ENCODE measurements at regions not wholly inside any gene's neighbourhood (a gene's known extent, or its start where the extent isn't known, plus 50 kb on each side); places are given as distances from the start of the nearest gene placed in this dataset.

DNA sequence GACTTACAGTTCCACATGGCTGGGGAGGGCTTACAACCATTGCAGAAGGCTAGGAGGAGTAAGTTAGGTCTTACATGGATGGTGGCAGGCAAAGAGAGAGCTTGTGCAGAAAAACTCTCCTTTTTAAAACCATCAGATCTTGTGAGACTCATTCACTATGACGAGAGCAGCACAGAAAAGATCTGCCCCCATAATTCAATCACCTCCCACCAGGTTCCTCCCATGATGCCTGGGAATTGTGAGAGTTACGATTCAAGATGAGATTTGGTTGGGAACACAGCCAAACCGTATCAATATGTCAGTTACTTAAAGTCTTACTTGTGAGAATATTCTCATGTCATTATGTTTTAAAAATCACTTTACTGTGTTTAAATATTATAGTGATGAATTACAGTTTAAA is 481.9 kb downstream of the ARL4A start:
- no peak for DNase-seq (ENCODE audit: low read depth in 3 of 3, low spot score in 2 of 3)

DNA sequence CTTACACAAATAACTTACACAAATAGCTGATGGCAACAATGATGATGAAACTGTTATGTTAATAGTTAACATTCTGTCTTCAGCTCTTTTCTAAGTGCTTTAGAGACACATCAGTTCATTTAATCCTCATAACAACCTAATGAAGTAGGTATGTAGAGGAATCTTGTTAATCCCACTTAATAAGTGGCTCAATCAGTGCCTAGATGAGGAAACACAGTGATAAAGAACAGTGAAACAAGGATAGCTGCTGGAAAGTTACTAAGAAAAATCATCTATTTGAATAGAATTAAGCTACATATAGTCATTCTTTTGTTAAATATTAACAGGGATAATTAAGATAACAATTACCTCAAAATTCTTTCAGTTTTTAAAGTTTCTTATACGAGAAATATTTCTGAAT is 487.6 kb downstream of the ARL4A start:
- DNase-seq (ENCODE audit: low read depth in 3 of 3, low spot score in 2 of 3), result no peak

DNA sequence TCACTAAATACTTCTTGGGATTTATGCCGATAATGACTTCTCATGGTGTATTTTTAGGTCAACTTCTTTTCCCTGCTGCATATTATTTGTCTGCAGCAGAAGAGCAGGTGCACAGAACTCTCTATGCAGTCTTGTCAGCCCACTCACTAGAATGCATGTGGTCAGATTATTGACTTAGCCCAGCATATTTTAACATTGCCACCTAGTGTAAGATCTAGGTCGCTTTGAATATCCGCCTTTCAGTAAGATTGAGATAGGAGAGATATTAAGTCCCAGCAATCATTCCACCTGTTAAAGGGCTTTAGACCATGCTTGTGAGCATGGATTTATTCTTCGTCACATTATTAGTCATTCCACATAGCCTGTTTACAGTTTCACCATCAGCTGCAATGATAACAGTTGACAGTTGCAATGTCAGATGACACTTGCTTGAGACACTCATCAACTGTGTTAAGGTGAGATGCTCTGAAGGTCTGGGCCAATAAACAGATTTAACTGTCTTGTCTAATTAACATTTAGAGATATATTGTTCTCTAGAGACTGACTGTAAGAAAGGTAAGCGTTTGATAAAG is 491.7 kb downstream of the ARL4A start:
- DNase-seq (ENCODE audit: low read depth in 3 of 3, low spot score in 2 of 3), result no peak

DNA sequence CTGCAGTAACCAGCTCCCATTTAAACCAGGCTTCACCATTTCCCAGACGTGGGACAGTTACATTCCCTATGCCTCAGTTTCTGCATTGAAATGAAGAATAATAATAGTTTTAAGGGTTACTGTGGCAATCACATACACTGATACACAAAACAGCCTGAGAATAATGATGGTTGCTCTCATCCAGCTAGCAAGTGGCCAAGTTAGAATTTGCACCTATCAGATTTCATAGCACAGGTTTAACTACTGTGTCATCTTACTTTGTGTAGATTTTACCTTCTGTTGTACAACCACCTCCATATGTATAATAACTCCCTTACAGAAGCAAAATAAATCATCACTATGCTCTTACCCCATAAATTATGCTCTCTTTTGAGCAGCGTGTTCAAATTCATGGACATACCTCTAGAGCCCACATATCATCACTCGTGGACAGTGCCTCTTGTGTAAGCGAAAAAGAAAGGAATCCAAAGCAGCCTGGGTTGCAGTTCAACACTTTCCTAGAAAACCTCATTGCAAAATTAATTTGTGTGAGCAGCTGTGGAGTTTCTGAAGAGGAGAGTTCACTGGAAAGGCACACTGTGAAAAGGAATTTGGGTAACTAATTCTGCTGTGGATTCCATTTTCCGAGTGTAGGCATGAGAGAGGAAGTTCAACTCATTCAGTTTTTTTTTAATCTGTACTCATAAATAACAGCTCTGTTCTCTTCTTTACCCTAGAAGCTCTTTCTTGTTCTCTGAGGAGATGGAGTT is 492.5 kb downstream of the ARL4A start:
- DNase-seq (ENCODE audit: low read depth in 3 of 3, low spot score in 2 of 3), result no peak

DNA sequence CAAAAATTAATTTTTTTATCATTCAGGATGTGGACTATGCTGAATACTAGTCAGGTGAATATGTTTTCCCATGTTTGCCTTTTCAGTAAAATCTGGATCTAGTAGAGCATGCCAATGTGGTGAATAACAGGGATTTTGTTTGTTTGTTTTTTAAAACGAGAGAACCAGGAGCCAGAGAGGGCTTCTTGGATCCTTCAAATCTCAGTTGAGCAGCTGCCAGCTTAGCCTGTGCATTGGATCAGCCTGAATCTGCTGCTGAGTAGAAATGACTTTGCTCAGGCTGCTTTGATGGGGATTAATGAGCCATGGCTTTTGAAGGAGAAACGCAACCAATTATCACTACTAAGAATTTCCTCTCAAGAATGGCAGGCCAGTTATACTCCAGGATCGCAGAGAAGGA is 493.8 kb downstream of the ARL4A start:
- DNase-seq (ENCODE audit: low read depth in 3 of 3, low spot score in 2 of 3), result no peak

DNA sequence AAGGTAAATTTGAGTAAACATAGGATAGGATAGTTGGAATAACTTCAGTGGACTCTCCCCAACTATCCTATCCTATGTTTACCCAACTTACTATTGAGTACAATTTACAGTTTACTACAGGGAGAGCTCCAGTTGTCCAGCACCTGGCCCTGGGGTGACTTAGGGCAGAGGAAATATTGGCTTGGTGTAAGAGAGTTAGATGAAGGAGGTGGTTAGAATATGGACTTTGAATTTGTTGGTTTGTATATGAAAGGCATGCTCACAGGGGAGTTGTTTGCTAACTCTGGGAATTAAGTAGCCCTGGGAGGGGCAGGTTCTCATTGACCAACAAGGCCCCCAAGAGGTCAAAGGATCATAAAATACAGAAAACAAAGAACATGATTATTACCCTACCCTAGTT is 497.7 kb downstream of the ARL4A start:
- DNase-seq (ENCODE audit: low read depth in 3 of 3, low spot score in 2 of 3), result no peak

DNA sequence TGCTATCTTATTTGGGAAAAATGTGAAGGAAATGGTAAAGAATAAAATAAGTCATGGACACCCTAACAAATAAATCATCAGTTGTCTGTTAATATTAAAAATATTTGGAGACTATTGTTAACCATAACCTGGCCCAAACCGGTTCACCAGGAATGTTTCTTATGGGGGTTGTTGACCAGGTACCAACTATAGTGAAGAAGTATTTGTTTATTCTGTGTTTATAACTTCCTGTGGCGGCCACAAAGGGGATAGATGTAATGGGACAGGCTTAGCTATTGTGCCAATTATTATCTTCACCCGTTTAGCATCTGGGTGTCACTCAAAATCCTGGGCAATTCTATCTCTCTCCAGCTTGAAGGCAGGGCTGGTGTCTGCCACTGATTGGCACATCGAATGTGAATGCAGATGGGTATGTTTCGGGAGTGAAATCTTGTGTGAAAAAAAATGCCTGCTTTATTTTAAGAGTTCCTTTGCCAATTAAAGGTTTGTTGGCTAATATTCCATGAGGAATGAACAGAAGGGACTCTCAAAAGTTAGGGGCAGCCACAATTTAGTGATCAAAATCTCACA is 500.9 kb downstream of the ARL4A start:
- no peak for DNase-seq (ENCODE audit: low read depth in 3 of 3, low spot score in 2 of 3)

DNA sequence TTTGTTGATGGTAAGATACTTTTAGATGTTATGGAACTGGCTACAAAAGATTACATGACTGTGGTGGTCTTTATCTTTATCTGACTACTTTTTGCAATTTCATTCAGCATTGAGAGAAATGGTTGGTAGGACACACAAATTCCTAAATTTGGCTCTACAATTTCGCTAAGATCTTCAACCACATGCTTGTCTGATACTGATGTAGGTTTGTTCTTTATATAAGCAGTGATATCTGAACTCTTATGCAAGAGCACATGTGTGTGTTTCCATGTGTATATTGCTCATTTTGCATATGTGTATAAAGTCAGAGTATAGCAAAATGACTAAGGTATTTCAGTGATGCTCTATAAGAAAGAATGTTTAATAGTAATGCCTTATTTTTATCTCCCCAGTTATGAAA is 501.5 kb downstream of the ARL4A start:
- no peak for DNase-seq (ENCODE audit: low read depth in 3 of 3, low spot score in 2 of 3)

DNA sequence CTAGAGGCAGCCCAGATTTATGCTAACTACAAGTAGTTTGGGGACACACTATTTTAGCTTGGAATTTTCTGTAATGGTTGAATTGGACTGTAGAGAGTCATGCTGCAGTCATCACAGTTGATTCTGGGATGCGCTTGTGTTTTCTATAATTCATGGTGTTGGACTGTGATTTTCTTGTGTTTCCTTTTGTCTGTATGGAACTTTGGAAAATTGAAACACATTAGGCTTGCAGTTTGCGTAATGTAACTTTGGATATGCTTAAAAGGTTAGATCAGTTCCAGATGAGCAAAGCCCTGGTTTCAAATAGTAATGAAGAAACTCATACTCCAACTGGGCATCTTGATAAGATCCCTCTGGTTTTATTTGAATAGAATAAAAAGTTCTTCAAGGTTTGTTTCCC is 502.2 kb downstream of the ARL4A start:
- DNase-seq (ENCODE audit: low read depth in 3 of 3, low spot score in 2 of 3), result no peak

DNA sequence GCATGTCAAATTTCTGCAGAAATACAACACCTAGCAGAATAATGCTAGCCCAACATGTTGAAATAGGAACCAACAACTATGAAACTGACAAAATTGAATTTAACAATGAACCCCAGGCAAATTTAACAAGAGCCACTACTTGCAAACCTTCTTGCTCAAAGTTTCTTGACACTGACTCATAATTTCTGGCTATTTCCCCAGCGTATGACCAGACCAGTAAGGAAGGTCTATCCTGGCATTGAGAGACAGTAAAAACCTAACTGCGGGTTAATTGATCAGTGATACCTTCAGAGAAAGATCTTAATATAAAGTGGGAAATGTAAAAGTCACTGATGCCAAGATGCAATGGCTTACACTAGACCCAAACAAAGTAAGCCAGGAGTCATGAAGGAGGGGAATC is 510.1 kb downstream of the ARL4A start:
- no peak for DNase-seq (ENCODE audit: low read depth in 3 of 3, low spot score in 2 of 3)

DNA sequence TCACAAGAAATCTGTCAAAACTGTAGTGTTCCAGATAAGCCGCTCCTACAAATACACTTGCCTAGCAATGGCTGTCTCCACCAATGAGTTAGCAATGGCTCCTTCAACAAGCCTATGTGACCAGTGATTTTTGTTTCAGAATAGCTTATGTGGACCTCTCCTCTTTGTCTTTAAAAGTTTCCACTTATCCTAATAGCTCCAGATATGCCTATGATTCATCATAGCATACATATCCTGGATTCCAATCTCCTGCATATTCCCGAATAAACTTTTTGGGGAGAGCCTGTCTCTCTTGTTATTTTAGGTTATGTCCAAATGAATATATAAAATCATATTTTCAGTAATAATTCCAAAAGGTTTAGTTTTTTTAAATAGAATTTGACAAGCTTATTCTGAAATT is 510.6 kb downstream of the ARL4A start:
- no peak for DNase-seq (ENCODE audit: low read depth in 3 of 3, low spot score in 2 of 3)

DNA sequence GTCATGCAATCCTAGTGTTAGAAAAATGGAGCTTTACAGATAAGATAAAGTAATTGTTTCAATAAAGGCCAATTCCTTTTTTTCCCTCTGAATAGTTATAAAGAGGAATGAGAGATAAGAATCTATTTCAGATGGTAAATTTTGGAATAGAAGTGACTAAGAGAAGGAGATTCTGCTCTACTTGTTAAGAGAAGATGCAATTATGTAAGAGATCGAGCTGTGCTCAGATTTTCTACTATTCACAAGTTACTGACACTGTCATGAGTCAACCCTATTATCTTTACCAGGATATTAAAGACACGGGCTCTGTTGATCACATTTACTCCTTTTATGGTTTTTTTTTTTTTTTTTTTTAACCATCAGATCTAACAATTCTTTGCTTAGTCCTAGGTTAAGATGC is 511.3 kb downstream of the ARL4A start:
- DNase-seq (ENCODE audit: low read depth in 3 of 3, low spot score in 2 of 3), result no peak

DNA sequence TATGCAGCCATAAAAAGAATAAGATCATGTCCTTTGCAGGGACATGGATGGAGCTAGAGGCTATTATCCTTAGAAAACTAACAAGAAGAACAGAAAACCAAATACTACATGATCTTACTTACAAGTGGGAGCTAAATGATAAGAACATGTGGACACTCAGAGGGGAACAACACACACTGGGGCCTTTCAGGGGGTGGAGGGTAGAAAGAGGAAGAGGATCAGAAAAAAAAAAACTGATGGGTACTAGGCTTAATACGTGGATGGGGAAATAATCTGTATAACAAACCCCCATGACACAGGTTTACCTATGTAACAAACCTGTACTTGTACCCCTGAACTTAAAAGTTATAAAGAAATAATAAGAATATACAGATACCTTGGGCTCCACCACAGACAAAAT is 514.2 kb downstream of the ARL4A start:
- DNase-seq (ENCODE audit: low read depth in 3 of 3, low spot score in 2 of 3), result no peak

DNA sequence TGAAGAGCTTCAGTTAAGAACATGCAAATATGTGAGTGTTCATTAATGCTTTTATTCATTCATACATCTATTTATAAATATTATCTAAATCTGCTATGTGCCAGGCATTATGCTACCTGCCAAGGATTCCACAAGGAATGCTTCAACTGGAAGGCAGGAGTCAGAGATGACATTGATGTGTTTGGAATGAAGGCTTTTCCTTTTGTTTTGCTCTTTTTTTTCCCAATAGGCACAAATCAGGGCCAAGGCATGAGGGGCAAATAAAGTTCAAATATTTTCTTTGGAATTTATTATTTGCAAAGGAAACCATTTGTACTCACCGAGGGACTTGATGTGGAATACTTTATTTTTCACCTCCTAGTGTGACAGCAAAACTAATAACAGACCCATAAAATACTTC is 530.3 kb downstream of the ARL4A start:
- DNase-seq (ENCODE audit: low read depth in 3 of 3, low spot score in 2 of 3), result no peak

DNA sequence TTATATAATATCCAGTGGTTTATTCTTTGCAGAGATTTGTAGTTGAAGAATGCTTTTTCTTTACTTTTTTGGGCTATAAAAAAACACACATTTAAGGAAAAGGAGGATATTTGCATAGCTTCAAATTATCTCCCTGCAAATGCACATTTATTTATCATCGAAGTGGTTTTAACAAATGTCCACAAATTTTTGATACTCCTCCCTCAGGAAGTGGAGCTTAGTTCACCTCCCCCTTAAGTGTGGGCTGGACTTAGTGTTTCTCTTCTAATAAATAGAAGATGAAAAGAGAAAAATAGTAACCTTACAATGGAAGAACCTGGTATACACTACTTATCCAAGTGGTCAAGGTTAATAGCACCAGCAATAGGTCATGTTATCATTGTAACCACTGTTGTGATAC is 537.6 kb downstream of the ARL4A start:
- DNase-seq (ENCODE audit: low read depth in 3 of 3, low spot score in 2 of 3), result no peak

DNA sequence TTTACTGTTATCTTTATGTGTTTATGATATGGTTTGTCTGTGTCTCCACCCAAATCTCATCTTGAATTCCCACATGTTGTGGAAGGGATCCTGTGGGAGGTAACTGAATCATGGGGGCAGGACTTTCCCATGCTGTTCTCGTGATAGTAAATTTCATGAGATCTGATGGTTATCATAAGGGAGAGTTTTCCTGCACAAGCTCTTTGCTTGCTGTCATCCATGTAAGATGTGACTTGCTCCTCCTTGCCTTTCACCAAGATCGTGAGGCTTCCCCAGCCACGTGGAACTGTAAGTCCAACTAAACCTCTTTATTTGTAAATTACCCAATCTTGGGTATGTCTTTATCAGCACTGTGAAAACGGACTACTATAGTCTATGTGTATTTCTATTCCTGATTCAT is 539.0 kb downstream of the ARL4A start:
- DNase-seq (ENCODE audit: low read depth in 3 of 3, low spot score in 2 of 3), result no peak

DNA sequence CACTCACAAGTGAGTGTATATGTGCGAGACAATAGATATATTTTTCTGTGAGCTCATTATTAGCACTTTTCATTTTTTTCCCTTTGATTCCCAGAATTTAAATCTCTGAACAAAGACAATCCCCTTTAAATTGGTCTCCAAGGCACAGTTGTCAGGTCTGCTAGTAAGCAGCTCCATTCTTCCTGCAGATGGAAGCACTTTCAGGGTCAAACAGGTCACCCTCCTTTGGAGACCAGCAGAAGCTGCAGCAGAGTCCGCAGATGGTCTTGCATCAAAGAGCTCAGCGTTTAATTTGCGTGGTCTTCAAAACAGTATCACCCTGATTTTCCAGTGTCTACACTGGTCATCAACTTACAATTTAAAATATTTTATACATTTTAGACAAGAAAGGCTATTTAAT is 543.8 kb downstream of the ARL4A start:
- no peak for DNase-seq (ENCODE audit: low read depth in 3 of 3, low spot score in 2 of 3)

DNA sequence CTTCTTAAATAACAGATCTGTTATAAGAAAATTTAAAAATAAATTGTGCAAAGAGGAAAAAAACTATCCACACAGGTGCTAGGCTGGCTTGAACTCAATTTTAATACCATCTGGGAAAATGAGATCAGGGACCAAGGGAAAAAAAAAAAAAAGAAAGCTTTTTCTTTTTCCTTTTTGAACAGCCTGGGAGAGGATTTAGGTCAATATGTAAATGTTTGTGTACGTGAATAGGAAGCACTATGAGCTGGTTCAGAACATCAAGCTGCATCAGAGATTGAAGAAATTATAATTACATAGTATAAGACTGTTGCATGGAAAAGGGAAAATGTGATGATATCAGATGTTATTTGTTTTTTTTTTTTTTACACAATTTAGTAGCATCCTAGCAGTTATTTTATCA is 548.0 kb downstream of the ARL4A start:
- no peak for DNase-seq (ENCODE audit: low read depth in 3 of 3, low spot score in 2 of 3)

DNA sequence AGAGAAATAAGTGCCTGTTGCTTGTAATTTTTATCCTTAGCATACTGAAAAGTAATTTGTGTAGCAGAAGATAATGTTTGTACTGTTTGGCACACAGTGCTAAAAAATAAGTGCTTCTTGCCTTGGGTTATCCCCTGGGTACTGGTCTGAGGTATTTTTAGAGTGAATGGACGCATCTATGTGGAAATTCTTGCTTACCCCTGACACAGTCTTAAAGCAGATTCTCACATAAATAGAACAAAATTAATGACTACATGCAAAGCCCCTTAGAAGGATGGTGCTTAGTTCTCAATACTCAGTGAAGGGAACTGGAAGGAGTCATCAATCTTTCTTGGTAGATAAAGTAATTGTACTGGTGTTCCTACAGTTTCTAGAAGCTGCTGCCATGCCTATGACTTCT is 548.6 kb downstream of the ARL4A start:
- DNase-seq (ENCODE audit: low read depth in 3 of 3, low spot score in 2 of 3), result no peak

DNA sequence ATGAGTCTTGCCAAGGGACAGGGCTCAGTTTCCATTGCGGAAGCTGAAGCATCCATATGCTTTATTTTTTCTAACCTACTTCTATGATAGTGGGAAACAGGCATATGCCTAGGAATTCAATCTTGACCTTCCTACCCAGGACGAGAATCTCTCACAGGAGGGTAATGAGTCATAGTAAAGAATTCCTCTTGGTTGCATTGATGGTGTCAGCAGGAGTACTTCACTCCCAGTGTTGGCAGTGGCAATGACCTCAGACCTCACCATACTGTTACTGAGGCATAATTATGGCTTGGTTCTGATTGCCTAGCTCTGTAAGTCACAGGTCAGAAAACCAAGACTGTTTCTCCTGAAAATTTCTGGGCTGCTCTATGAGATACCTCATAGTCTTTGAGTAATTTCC is 552.9 kb downstream of the ARL4A start:
- DNase-seq (ENCODE audit: low read depth in 3 of 3, low spot score in 2 of 3), result no peak

DNA sequence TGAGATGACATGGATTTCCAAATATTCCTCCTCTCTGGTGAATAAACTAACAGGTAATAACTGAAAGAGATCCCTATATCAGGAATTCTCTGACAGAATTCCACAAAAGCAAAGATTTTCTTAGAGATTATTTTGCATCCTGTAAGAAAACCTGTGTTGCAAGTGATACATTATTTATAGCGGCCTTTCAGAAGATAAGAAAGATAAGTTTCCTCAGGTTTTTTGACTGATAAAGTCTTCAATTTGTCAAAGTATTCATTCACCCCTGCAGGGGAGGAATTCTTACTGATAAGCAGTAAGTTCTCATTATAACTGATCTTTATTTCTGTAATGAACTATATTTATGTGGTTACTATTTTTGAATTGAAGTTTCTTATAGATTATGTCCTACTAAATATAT is 554.0 kb downstream of the ARL4A start:
- DNase-seq (ENCODE audit: low read depth in 3 of 3, low spot score in 2 of 3), result no peak

DNA sequence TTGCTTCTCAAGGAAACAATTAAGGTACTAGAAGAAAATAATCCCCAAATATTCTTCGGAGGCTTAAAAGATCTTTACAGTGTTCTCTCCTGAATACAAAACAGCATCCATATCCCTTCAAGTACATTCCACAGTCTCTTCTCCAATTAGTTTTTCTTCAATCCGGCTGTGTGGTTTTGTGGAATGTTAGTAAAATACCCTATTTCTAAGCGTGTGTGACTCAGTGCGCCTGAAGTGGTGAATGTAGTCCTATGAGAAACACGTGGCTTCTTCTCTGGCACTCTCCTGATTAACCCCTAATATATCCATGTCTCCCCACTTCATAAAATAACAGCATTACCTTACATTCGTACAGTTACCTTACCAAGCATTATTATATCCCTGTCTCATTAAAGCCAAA is 570.2 kb downstream of the ARL4A start:
- DNase-seq (ENCODE audit: low read depth in 3 of 3, low spot score in 2 of 3), result no peak

DNA sequence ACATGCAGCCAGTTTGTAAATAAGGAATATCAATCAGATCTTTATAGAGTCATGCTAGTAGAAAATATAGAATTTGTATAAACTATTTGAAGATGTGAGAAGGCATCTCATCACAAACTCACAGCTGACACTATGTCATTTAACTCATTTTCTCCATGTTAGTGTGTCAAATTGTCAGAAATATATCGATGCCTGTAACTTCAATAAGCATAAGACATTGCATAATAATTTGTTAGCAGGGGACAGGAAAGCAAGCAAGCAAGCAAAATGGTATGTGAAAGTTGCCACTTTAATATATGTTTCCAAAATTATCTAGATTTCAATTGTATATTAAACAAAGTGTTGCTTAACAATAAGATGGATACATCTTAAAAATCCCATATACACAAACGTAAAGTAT is 571.0 kb downstream of the ARL4A start:
- DNase-seq (ENCODE audit: low read depth in 3 of 3, low spot score in 2 of 3), result no peak
